Fibroblast of the conjunctiva (primary cell): ENCODE measurements at regions not wholly inside any gene's neighbourhood (a gene's known extent, or its start where the extent isn't known, plus 50 kb on each side); places are given as distances from the start of the nearest gene placed in this dataset.

Source experiments
- DNase-seq: peaks from one replicate; pipeline ENCODE4 v3.0.0-alpha.2; 2010; ENCODE audit warnings: low read depth

DNA sequence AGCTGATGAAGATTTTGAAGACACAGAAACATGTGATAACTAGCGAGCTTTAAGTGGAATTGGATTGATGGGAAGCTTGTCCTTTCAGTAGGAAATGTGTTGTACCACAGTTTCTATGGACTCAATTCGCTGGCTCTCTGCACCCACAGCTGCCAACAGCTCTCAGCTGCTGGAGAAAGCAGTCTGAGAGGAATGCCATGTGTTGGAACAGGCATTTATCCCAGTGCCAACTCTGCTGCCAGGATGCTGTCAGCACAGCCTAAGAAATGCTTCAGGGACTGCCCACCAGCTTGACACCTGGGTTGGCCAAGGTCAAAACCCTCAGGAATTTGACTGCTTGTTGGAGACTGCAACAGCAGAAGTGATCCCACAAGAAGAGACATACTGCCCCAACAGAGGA, 193.0 kb upstream of the THSD7B start:
- no peak for DNase-seq

GRCh38 chr2:136557203-136557602, 208.1 kb upstream of the THSD7B start:
- no peak for DNase-seq

- no peak for DNase-seq
Observed at GRCh38 chr2:136550181-136550580, 215.2 kb upstream of the THSD7B start.

DNA sequence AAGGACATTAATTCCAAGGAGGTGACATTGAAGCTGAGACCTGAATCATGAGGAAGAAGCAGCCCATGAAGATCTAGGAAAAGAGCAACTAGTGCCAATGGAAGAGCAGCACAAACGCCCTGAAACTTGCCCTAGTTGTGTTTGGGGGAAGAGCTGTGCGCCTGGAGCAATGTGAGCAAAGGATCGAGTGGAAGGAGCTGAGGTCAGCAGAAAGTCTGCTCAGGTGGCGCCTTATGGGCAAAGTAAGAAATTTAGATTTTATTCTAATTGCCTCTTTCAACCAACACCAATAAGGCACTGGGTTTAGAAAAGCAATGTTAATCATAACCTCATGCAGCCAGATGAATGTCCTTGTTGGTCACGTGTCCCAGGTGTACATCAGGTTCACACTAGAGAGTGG, 226.0 kb upstream of the THSD7B start:
- no peak for DNase-seq

DNA sequence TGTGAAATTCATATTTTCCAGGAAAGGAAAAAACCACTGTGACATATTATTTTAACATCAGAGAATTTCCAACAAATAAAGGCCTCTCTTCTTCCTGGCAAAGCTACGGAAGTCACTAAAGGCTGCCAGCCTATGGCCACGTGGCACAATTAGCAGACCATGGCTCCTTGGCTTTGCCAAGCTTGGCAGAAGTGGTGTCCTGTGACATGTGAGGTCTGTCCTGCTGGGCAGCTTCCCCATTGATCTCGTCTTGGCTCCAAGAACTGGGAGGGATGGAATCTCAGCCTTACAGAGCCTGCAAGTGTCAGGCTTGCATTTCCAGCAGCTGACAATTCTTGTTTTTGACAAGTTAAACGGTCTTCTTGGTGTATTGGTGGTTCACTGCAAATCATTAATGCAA, 226.9 kb upstream of the THSD7B start:
- DNase-seq = no peak

DNA sequence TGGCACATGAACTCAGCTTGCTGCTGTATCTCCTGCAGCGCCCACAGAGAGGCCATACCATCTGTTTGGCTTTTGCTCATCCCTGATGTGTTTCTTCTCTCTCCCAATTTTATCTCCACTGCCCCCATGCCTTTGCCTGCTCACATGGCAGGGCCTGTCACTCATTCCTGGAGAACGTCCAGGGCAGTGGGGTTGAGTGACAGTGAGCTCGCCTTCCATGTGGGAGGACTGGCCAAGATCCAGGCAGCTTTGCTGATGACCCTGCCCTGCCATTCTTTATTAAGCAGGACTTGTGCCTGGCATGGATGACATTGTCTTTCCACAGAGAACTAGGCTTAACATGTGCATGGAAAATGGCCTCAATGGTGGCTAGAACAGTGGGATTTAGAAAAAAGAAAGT, 230.5 kb upstream of the THSD7B start:
- no peak for DNase-seq

GRCh38 chr2:136532171-136532570, 233.2 kb upstream of the THSD7B start:
- DNase-seq = no peak

DNA sequence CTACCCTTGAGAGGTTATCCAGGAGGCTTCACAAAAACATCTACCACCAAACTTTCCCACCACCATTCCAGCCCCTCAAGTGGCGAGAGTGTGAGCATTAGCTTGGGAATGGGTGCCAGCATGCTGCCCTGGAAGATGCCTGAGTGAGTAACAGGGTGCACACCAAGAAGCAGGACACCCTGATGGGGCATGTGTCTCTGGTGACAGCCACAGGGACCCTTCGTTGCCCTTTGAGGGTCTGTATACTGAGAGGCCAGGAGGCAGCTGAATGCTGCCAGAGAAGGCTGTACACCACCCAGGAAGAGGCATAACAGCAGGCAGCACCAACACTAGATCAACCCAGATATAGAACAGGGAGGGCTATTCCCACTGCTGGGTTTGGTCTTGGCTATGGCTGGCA, 233.6 kb upstream of the THSD7B start:
- no peak for DNase-seq

GRCh38 chr2:136530146-136530545, 235.2 kb upstream of the THSD7B start:
- no peak for DNase-seq

GRCh38 chr2:136527560-136527959, 237.8 kb upstream of the THSD7B start:
- DNase-seq = no peak

DNA sequence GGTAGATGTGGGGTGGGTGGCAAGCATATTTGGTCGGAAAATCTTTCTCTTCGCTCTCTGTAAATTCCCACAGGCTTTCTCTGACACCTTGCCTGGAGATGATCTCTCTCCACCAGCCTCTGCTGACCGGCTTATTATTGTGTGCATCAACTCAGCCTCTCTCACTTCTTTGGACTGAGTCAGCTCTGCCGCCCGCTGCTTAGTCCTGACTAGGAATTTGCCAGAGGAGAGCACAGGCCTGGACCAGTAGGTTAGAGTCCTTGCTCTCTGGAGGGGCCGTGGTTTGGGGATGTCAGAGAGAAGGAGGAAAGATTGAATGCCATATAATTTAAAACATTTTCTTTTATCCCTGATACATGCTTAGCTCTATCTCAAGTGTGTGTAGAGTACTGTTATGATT, 242.6 kb upstream of the THSD7B start:
- no peak for DNase-seq

DNA sequence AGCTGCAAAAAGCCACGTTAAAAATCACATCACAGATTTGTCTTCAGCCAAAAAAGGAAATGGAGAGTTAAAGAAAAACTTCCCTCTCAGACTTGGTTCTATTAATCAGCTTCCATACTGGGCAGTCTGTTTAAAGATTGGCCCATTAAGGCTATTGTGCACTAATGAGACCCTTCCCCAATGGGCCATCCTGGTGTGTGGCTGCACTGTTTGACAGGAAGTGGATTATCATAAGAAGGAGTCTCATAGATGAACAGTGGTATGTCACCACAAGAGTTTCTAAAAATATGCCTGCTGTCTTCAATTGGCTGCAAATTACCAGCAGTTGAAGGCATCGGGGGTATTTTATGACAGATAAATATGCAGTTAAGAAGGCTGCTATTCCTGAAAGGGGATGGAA, 247.6 kb upstream of the THSD7B start:
- DNase-seq = no peak

- no peak for DNase-seq
Observed at GRCh38 chr2:136510244-136510643, 255.1 kb upstream of the THSD7B start.

DNA sequence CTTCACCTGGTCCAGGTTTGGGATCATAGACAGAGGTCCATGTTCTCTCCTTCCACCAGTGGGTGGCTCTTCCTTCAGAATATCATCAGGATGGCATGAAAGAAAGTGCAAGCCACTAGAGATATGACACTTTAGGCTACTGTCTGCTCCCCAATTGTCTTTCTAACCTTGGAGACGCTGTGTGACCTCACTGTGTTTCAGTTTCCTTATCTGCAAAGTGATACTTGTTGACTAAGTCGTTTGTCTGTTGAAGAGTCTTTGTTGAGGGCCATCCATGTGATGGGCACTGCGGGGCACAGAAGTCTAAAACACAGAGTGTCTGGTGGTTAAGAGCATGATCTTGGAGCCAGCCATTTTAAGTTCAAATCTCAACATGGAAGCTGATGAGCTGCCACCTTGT, 259.9 kb upstream of the THSD7B start:
- DNase-seq = no peak

DNA sequence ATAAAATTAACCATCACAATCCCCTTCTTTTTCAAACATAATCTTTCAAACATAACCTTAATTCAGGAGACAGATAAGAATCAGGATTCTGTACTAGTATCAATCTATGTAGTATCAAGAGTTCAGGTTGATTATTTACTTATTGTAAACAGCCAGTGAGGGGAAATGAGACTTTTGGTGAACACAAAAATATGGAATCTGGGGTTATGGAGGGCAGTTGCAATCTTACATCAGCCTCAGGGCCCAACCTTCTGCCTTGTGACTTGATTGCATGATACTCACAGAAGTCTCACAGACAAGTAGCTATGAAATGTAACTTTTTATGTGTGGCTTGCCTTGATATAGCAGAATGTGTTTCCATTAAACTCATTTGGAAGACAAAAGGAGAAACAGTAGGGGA, 262.7 kb upstream of the THSD7B start:
- no peak for DNase-seq

- DNase-seq = no peak
Observed at GRCh38 chr2:136497709-136498108, 267.6 kb upstream of the THSD7B start.

DNA sequence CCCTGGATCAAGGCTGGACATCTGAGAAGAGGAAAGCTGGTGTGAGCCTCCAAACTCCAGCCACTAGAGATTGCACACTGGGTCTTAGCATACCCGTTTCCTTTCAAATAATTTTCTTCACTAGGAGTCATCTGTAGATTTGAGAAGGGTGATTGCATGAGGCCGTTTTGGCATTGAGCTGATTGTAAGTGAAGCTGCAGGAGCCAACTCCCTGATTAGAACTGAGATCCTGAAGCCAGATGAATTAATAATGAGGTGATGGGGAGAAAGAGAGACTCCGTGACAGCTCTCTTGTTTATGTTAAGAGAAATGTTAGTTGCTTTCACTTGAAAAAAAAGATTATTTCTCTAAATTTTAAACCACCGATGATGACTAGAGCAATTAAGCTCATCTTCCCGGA, 268.4 kb upstream of the THSD7B start:
- DNase-seq = no peak

DNA sequence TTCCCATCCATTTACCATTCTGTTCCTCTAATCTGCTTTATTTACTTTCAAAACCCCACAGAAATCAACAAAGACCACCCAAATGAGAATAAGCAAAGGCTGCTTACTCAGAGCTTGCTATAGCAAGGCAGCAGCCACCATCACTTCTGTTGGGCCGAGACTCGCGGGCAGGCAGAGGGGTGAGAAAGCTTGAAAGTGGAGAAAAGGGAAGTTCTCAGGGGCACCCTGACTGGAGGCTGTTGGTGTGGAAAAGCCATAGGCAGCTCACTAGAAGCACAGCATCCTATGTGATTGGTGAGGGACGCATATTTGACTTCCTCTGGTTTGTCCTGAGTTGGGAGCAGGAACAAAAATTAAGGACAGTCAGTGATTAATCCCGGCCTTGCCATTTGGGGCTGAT, 269.7 kb upstream of the THSD7B start:
- DNase-seq = no peak

- DNase-seq = no peak
Observed at GRCh38 chr2:136492901-136493300, 272.4 kb upstream of the THSD7B start.

DNA sequence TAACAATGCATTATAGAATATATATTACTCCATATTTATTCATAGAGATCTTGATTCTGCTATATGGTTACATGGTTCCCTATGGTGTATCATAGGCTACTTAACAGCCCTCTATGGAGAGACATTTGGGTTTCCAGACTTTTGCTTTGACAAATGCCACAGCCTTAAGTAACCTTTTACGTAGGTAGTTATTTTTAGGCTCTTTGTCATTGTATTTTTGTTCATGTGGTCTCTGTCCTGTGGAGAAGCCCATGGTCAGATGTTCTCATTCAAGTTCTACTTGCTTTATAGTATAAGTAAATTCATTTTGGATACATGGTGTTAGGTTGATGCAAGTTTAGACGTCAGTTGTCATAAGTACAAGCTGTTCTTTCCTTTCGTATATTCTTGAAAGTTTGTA, 275.2 kb upstream of the THSD7B start:
- no peak for DNase-seq

DNA sequence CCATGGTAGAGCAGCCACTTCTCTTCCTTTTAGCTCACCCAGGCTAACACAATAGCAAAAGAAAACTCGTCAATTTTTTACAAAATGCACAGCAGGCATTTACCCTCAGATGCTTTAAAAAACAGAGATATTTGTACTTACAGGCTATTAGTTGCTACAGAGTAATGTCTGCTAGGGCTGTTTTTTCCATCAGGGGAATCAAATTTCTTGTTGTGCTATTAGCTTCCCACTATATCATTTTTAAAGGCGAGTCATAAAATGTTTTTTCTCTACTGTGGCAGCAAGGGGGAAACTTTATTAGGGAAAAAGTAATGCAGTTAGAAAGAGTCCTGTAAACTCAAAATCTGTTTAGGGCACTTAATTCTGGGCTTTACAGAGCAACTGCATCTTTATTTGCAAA, 277.9 kb upstream of the THSD7B start:
- DNase-seq = no peak

DNA sequence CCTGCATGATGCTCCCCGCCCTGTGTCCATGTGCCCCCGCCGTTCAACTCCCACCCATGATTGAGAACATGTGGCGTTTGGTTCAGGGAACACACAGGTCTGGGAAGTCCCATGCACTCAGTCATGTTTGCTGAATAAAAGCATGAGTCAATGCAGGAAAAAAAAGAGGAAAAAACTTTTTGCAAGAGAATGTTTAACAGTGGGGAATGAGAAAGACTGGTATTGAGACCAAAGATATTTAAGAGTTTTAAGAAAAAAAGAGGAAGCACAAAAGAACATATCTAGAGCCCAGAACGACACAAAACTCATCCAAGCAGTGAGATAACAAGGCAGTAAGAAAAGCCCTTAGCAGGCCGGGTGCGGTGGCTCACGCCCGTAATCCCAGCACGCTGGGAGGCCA, 279.2 kb upstream of the THSD7B start:
- DNase-seq = no peak

- DNase-seq = no peak
Observed at GRCh38 chr2:136482966-136483365, 282.4 kb upstream of the THSD7B start.

- DNase-seq = no peak
Observed at GRCh38 chr2:136482006-136482405, 283.3 kb upstream of the THSD7B start.

DNA sequence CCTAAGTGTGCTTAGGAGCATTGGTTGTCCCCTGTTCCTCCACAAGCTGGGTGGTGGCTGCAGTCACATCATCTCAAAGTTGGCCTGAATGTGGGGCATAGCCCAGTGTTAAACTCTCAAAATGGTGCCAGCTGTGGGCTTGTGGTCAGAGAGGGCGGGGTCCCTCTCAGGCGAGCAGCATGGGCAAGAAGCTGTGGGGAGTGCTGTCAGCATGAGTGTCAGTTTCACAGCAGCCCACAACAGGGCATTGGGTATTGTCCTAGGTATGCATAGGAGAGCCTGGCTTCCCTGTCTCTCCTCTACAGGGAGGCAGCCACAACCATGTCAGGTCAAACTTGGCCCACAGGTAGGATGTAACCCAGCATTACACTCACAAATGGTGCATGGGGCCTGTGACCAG, 285.6 kb upstream of the THSD7B start:
- no peak for DNase-seq
